ENCODE measurements at regions not wholly inside any gene's neighbourhood (a gene's known extent, or its start where the extent isn't known, plus 50 kb on each side); places are given as distances from the start of the nearest gene placed in this dataset.

DNA sequence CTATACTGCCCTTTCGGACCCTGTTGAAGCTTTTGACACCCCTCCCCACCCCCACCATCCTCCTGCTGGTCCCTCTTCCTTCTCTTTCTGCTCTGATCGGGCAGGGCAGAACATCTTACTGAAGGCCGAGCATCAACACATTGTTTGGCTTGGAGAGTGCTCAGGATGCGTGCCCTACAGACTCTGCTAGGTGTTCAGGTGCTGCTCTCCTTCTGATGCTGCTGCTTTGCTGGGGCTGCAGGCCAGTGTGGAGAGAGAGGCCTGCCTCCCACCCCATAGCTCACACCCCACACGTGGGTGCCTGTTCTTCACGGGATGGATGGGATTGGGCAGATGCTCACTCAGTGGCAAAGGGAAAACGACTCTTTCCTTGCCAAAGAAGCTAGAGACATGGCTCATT, 89.8 kb upstream of the ONECUT1 start:
- Histone ChIP-seq H3K4me3 (no peak overlapping the region), H3K27ac (no peak overlapping the region), H3K9me3 (no peaks in the 10 kb centered on the region), H3K36me3 (no peaks in the 10 kb centered on the region), H3K27me3 (peaks cover 8% of the 10 kb centered on the region), H3K4me1 (no peaks in the 10 kb centered on the region)
- no peak for ATAC-seq
- 26 to 33% methylated on average over 1 to 3 of the region's 7 CpGs for WGBS, 2 donors (ENCODE audit: low coverage in 1 of 2)
- TF ChIP-seq POLR2A (IDR thresholded peaks at IDR 0.05) (no peak), EP300 (IDR thresholded peaks at IDR 0.05) (no peak), POLR2AphosphoS5 (IDR thresholded peaks at IDR 0.05) (no peak)
- TF ChIP-seq, protein P1, sequence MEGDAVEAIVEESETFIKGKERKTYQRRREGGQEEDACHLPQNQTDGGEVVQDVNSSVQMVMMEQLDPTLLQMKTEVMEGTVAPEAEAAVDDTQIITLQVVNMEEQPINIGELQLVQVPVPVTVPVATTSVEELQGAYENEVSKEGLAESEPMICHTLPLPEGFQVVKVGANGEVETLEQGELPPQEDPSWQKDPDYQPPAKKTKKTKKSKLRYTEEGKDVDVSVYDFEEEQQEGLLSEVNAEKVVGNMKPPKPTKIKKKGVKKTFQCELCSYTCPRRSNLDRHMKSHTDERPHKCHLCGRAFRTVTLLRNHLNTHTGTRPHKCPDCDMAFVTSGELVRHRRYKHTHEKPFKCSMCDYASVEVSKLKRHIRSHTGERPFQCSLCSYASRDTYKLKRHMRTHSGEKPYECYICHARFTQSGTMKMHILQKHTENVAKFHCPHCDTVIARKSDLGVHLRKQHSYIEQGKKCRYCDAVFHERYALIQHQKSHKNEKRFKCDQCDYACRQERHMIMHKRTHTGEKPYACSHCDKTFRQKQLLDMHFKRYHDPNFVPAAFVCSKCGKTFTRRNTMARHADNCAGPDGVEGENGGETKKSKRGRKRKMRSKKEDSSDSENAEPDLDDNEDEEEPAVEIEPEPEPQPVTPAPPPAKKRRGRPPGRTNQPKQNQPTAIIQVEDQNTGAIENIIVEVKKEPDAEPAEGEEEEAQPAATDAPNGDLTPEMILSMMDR (IDR thresholded peaks at IDR 0.05): no peak

DNA sequence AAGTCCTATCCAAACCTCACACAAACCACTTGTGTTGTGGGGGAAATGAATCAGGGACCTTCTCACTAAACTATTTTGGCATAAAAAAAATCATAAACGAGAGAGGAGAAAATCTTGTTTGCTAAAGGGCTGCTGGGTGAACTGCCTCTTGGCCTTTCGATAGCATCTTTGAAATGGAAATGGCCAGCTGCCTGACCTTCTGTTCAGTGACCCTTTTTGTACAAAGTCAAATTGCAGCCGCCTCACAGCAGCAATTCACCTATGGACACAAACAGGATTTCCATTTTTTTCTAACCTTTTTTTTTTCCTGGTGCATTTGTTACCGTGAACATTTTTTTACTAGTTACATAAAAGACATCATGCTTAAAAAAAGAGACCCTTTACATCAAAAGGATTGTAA, 89.0 kb upstream of the ONECUT1 start:
- H3K27ac ChIP-seq: no peak overlapping the region
- peaks cover 8% of the 10 kb centered on the region for H3K27me3 ChIP-seq
- 19 to 38% methylated on average over 4 of the region's 4 CpGs for WGBS, 2 donors (ENCODE audit: low coverage in 1 of 2)
- H3K4me3 ChIP-seq: no peak overlapping the region
- TF ChIP-seq POLR2AphosphoS5 (IDR thresholded peaks at IDR 0.05): no peak
- TF ChIP-seq, protein P1 (IDR thresholded peaks at IDR 0.05): no peak
- TF ChIP-seq EP300 (IDR thresholded peaks at IDR 0.05): no peak
- no peak for TF ChIP-seq POLR2A (IDR thresholded peaks at IDR 0.05)
- H3K36me3 ChIP-seq: no peaks in the 10 kb centered on the region
- H3K4me1 ChIP-seq: no peaks in the 10 kb centered on the region
- ATAC-seq: no peak
- H3K9me3 ChIP-seq: no peaks in the 10 kb centered on the region

DNA sequence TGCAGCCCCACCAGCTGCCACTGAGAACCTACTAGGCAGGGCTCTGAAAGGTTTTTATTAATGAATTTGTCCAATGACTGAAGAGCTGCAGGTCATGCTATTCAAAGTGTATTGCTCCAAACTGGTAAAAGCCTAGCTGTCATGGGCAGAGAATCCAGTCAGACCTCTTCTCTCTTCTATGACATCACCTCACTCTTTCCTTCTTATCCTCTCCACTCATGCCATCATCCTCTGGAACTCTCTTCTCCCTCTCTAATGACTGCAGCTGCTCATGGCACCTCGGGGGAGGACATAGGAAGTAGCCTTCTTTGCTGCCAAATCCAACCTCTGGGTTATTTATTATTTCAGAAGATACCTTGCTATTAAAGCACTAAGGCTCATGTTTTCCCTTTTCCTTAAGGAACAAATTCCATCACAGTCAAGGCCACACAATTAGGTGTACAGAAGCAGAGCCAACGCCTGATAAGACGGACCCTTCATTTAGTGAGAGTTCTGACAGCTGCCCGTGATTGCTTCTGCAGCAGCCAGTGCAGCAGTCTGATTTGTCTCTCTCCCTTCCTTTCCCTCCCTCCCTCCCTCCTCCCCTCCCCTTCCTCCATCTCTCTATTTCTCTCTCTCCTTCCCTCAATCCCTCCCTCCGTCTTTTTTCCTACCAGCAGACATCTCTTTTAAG, 87.0 kb upstream of the ONECUT1 start:
- 0 to 3% methylated on average over 1 to 5 of the region's 5 CpGs for WGBS, 2 donors (ENCODE audit: low coverage in 1 of 2)
- Histone ChIP-seq H3K27me3 (peaks cover 8% of the 10 kb centered on the region), H3K27ac (no peak overlapping the region), H3K4me1 (no peaks in the 10 kb centered on the region), H3K4me3 (no peak overlapping the region), H3K36me3 (no peaks in the 10 kb centered on the region), H3K9me3 (no peaks in the 10 kb centered on the region)
- no peak for TF ChIP-seq POLR2A (IDR thresholded peaks at IDR 0.05)
- TF ChIP-seq, protein P1 (IDR thresholded peaks at IDR 0.05): no peak
- no peak for TF ChIP-seq EP300 (IDR thresholded peaks at IDR 0.05)
- no peak for TF ChIP-seq POLR2AphosphoS5 (IDR thresholded peaks at IDR 0.05)
- ATAC-seq: no peak

DNA sequence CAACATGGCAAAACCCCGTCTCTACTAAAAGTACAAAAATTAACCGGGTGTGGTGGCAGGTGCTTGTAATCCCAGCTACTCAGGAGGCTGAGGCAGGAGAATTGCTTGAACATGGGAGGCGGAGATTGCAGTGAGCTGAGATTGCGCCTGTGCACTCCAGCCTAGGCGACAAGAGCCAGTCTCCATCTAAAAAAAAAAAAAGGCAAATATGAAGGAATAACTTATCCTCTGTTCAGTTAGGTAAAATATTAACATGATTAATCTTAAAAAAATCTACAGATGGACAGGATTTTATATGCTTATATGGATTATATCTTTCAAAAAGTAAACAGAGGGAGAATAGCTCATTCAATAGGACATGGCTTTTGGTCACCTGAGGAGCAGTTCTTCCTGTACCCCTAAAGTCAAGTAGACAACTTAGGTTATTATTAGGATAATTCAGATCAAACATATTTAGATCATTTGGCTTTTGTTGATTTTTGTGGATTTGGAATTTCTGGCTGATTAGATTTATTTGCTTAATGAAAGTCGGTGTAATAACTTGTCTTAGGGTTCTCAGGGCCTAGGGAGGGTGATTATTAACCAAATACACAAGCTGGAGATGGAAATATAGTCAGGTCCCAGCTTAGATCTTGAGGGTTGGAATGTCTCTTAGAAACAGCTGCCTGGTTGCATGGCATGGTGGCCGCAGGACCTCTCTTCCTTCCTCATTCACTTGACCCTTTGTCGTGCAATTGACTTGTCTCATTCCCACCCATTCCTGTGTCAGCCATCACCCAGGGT, 82.1 kb upstream of the ONECUT1 start:
- ATAC-seq: no peak
- no peak for TF ChIP-seq POLR2A (IDR thresholded peaks at IDR 0.05)
- TF ChIP-seq POLR2AphosphoS5 (IDR thresholded peaks at IDR 0.05): no peak
- TF ChIP-seq, protein P1 (IDR thresholded peaks at IDR 0.05): no peak
- TF ChIP-seq EP300 (IDR thresholded peaks at IDR 0.05): no peak
- no peak overlapping the region for H3K4me3 ChIP-seq
- H3K4me1 ChIP-seq: no peaks in the 10 kb centered on the region
- WGBS, 2 donors (ENCODE audit: low coverage in 1 of 2): 79 to 82% methylated on average over 6 of the region's 8 CpGs
- no peaks in the 10 kb centered on the region for H3K9me3 ChIP-seq
- no peaks in the 10 kb centered on the region for H3K36me3 ChIP-seq
- H3K27ac ChIP-seq: no peak overlapping the region
- H3K27me3 ChIP-seq: peaks cover 22% of the 10 kb centered on the region

DNA sequence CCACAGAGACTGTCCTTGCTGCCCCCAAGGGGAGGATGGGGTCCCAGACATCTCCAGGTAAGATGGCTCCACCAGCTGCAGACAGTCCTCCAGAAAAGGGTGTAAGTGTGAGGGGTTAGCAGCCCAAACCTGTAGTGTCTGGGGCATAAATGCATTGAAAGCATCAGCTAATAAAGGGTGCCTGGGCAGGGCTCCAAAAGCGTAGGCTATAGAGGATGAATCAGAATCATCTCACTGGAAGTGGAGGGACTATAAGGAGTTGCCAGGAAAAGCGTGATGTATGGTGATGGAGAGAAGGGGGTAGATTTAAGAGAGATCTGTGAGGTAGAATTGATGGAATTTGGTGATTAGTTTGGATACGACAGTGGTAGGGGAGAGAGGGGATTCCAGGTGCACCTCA, 79.9 kb upstream of the ONECUT1 start:
- no peak for ATAC-seq
- no peak overlapping the region for H3K4me3 ChIP-seq
- H3K4me1 ChIP-seq: no peaks in the 10 kb centered on the region
- 69 to 80% methylated on average over 2 to 3 of the region's 3 CpGs for WGBS, 2 donors (ENCODE audit: low coverage in 1 of 2)
- TF ChIP-seq EP300 (IDR thresholded peaks at IDR 0.05): no peak
- no peak for TF ChIP-seq POLR2A (IDR thresholded peaks at IDR 0.05)
- no peak for TF ChIP-seq POLR2AphosphoS5 (IDR thresholded peaks at IDR 0.05)
- TF ChIP-seq, protein P1 (IDR thresholded peaks at IDR 0.05): no peak
- H3K9me3 ChIP-seq: peaks cover 0 to 16% (median 0%) of the 10 kb centered on the region in 3 donors
- H3K27me3 ChIP-seq: peaks cover 14% of the 10 kb centered on the region
- no peak overlapping the region for H3K27ac ChIP-seq
- no peaks in the 10 kb centered on the region for H3K36me3 ChIP-seq

All from gastroesophageal sphincter (tissue), 4 donors.